Mucosa of rectum (tissue), 2 donors: ENCODE measurements at regions not wholly inside any gene's neighbourhood (a gene's known extent, or its start where the extent isn't known, plus 50 kb on each side); places are given as distances from the start of the nearest gene placed in this dataset.
A peak's percentile ranks its signal among the peaks of the same experiment; 100 is the strongest.
"Not testable (repeated sequence)": the region's sequence is repeated elsewhere in the genome, so short reads cannot be mapped to it uniquely, and the experiment has no call there.

ENCODE experiments used
- H3K27ac ChIP-seq, 2 donors: one replicate each; pipeline ENCODE4 v1.7.0; 2013; ENCODE audit warnings: inconsistent platforms in 2 of 2, low read depth in 2 of 2, low read length in 2 of 2
- H3K27me3 ChIP-seq, 2 donors: one replicate each; pipeline ENCODE4 v1.7.0; 2013; ENCODE audit warnings: low read length in 2 of 2; ENCODE audit not compliant: control insufficient read depth in 2 of 2, insufficient read depth in 2 of 2
- H3K36me3 ChIP-seq, 2 donors: one replicate each; pipeline ENCODE4 v1.7.0; 2013; ENCODE audit warnings: low read length in 2 of 2; ENCODE audit not compliant: control insufficient read depth in 2 of 2, insufficient read depth in 2 of 2
- H3K4me1 ChIP-seq, 2 donors: one replicate each; pipeline ENCODE4 v1.7.0; 2013; ENCODE audit warnings: low read length in 2 of 2, mild to moderate bottlenecking in 1 of 2; ENCODE audit not compliant: control insufficient read depth in 2 of 2, insufficient read depth in 2 of 2
- H3K4me3 ChIP-seq, 2 donors: one replicate each; pipeline ENCODE4 v1.7.0; 2013; ENCODE audit warnings: low read length in 2 of 2
- H3K9ac ChIP-seq, 2 donors: one replicate each; pipeline ENCODE4 v1.7.0; 2013; ENCODE audit warnings: low read length in 2 of 2, low read depth in 1 of 2, mild to moderate bottlenecking in 1 of 2
- H3K9me3 ChIP-seq, 2 donors: one replicate each; pipeline ENCODE4 v1.7.0; 2013; ENCODE audit warnings: low read length in 2 of 2; ENCODE audit not compliant: control insufficient read depth in 2 of 2
- donor health status: healthy.
- donor health status: Normal muscosa, but diverticular disease.

- no peaks in the 10 kb centered on the region for H3K4me1 ChIP-seq
- no peaks in the 10 kb centered on the region for H3K27me3 ChIP-seq
- H3K27ac ChIP-seq = no peak overlapping the region
- no peak overlapping the region for H3K9ac ChIP-seq
- no peak overlapping the region for H3K4me3 ChIP-seq
- H3K9me3 ChIP-seq = peaks cover 0 to 6% of the 10 kb centered on the region in 2 donors
- H3K36me3 ChIP-seq = no peaks in the 10 kb centered on the region
Observed at GRCh38 chr12:68984796-68985573, 52.0 kb upstream of the CPM start.

GRCh38 chr12:68997526-68997925, 64.6 kb upstream of the CPM start:
- not testable (repeated sequence) for H3K9ac ChIP-seq, H3K9me3 ChIP-seq, H3K27ac ChIP-seq, H3K4me1 ChIP-seq, H3K4me3 ChIP-seq, H3K36me3 ChIP-seq, H3K27me3 ChIP-seq

- Histone ChIP-seq H3K27ac (no peak overlapping the region), H3K4me1 (peaks cover 0 to 13% of the 10 kb centered on the region in 2 donors), H3K4me3 (no peak overlapping the region), H3K27me3 (no peaks in the 10 kb centered on the region), H3K9ac (no peak overlapping the region), H3K9me3 (peaks cover 0 to 3% of the 10 kb centered on the region in 2 donors), H3K36me3 (no peaks in the 10 kb centered on the region)
Observed at GRCh38 chr12:68998041-68998440, 65.1 kb upstream of the CPM start.

- Histone ChIP-seq H3K27me3 (no peaks in the 10 kb centered on the region), H3K36me3 (no peaks in the 10 kb centered on the region), H3K4me3 (no peak overlapping the region), H3K4me1 (peaks cover 5 to 27% of the 10 kb centered on the region in 2 donors), H3K9ac (no peak overlapping the region), H3K9me3 (peaks cover 0 to 3% of the 10 kb centered on the region in 2 donors), H3K27ac (no peak overlapping the region)
Observed at GRCh38 chr12:69000074-69000473, 67.1 kb upstream of the CPM start.

GRCh38 chr12:69000540-69001243, 67.7 kb upstream of the CPM start:
- Histone ChIP-seq H3K27me3 (no peaks in the 10 kb centered on the region), H3K36me3 (no peaks in the 10 kb centered on the region), H3K4me1 (peaks cover 10 to 33% of the 10 kb centered on the region in 2 donors), H3K9ac (no peak overlapping the region), H3K27ac (peak overlapping the region in 1 of 2 donors; percentile 3), H3K4me3 (no peak overlapping the region), H3K9me3 (peaks cover 0 to 3% of the 10 kb centered on the region in 2 donors)

- no peak overlapping the region for H3K4me3 ChIP-seq
- H3K9me3 ChIP-seq = peaks cover 0 to 3% of the 10 kb centered on the region in 2 donors
- H3K27ac ChIP-seq = peak overlapping the region in 1 of 2 donors; percentile 3
- peaks cover 12 to 38% of the 10 kb centered on the region in 2 donors for H3K4me1 ChIP-seq
- H3K36me3 ChIP-seq = no peaks in the 10 kb centered on the region
- H3K9ac ChIP-seq = no peak overlapping the region
- no peaks in the 10 kb centered on the region for H3K27me3 ChIP-seq
Observed at GRCh38 chr12:69001251-69001650, 68.3 kb upstream of the CPM start.

- Histone ChIP-seq H3K4me3 (no peak overlapping the region), H3K9me3 (peaks cover 0 to 3% of the 10 kb centered on the region in 2 donors), H3K36me3 (no peaks in the 10 kb centered on the region), H3K27me3 (no peaks in the 10 kb centered on the region), H3K4me1 (peaks cover 23 to 56% of the 10 kb centered on the region in 2 donors), H3K27ac (peak overlapping the region; percentile 48 to 56), H3K9ac (no peak overlapping the region)
Observed at GRCh38 chr12:69002969-69003368, 70.0 kb upstream of the CPM start.

GRCh38 chr12:69003991-69004390, 71.0 kb upstream of the CPM start:
- H3K27me3 ChIP-seq = no peaks in the 10 kb centered on the region
- peaks cover 0 to 3% of the 10 kb centered on the region in 2 donors for H3K9me3 ChIP-seq
- no peak overlapping the region for H3K27ac ChIP-seq
- no peaks in the 10 kb centered on the region for H3K36me3 ChIP-seq
- no peak overlapping the region for H3K4me3 ChIP-seq
- H3K9ac ChIP-seq = no peak overlapping the region
- peaks cover 23 to 58% of the 10 kb centered on the region in 2 donors for H3K4me1 ChIP-seq

- peak overlapping the region; percentile 17 to 45 for H3K4me3 ChIP-seq
- no peaks in the 10 kb centered on the region for H3K9me3 ChIP-seq
- no peaks in the 10 kb centered on the region for H3K27me3 ChIP-seq
- peak overlapping the region; percentile 14 to 47 for H3K9ac ChIP-seq
- peaks cover 23 to 51% of the 10 kb centered on the region in 2 donors for H3K4me1 ChIP-seq
- peak overlapping the region; percentile 61 to 71 for H3K27ac ChIP-seq
- H3K36me3 ChIP-seq = no peaks in the 10 kb centered on the region
Observed at GRCh38 chr12:69007101-69007854, 74.3 kb upstream of the CPM start.
